GM13976 (cell line): ENCODE measurements at regions not wholly inside any gene's neighbourhood (a gene's known extent, or its start where the extent isn't known, plus 50 kb on each side); places are given as distances from the start of the nearest gene placed in this dataset.

Experiments used
- DNase-seq: peaks from one replicate; pipeline ENCODE4 v3.0.0; 2012; ENCODE audit warnings: low spot score
- in situ Hi-C: fragments of 300-500 bp; cut with MboI; formaldehyde crosslinking; loops from one replicate; pipeline ENCODE4 v1.12.0; 2022; ENCODE audit warnings: low sequenced_read_pairs, mixed read lengths, inconsistent platforms; ENCODE audit not compliant: unreplicated experiment
- TF ChIP-seq, protein P1 (sequence below): IDR thresholded peaks from 2 replicates; pipeline ENCODE4 v1.5.1; 2012; ENCODE audit warnings: borderline replicate concordance, mild to moderate bottlenecking; ENCODE audit not compliant: insufficient read depth; ENCODE audit errors: extremely low read depth, missing control alignments, control extremely low read depth

DNA sequence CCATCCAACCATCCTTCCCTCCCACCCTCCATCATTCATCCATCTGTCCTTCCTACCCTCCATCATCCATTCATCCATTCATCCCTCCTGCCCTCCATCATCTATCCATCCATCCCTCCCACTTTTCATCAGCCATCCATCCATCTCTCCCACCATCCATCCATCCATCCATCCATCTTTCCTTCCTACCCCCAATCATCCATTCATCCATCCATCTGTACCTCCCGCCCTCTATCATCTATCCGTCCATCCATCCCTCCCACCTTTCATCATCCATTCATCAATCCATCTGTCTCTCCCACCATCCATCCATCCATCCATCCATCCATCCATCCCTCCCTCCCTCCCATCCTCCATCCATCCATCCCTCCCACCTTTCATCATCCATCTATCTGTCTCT is 968.8 kb downstream of the BRD1 start:
- TF ChIP-seq, protein P1, sequence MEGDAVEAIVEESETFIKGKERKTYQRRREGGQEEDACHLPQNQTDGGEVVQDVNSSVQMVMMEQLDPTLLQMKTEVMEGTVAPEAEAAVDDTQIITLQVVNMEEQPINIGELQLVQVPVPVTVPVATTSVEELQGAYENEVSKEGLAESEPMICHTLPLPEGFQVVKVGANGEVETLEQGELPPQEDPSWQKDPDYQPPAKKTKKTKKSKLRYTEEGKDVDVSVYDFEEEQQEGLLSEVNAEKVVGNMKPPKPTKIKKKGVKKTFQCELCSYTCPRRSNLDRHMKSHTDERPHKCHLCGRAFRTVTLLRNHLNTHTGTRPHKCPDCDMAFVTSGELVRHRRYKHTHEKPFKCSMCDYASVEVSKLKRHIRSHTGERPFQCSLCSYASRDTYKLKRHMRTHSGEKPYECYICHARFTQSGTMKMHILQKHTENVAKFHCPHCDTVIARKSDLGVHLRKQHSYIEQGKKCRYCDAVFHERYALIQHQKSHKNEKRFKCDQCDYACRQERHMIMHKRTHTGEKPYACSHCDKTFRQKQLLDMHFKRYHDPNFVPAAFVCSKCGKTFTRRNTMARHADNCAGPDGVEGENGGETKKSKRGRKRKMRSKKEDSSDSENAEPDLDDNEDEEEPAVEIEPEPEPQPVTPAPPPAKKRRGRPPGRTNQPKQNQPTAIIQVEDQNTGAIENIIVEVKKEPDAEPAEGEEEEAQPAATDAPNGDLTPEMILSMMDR: no peak
- DNase-seq: no peak
- in situ Hi-C loops: no loop called here

DNA sequence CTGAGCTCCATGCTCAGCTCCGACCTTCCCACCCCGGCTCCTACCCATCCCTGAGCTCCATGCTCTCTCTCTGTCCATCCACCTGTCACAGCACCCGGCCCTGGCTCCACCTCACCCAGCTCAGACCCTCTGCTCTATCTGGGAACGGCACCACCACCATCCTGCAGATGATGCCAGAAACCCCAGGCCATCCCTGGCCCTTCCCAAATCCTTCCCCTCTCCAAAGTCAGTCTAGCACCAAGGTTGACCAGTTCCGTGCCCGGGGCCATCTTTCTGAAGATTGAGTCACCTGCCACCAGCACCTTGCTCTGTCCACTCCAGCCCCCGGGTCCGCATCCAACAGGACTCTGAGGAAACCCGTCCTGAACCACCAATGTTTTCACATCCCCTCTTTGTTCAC is 969.6 kb downstream of the BRD1 start:
- in situ Hi-C loops: no loop called here
- TF ChIP-seq, protein P1: no peak
- no peak for DNase-seq

DNA sequence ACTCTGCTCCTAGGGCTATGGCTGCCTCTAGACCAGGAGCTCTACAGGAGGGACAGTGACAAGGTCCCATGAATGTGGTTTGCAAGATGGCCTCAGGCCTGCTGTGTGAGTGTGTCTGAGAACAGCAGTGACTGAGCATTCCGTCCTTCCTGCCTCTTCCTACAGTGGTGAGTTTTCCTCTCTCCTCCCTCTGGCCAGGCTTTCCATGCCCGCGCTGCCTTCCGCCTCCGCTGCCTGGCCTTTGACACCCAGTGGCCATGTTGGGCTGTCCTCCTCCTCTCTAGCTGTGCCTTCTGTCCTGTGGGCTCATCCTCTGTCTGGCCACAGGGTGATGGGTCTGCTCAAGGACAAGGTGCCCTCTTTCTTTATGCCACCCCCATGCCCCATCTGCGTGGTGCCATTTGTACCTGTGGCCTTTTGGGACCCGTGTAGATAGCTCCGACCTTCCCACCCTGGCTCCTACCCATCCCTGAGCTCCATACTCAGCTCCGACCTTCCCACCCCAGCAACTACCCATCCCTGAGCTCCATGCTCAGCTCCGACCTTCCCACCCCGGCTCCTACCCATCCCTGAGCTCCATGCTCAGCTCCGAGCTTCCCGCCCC is 970.4 kb downstream of the BRD1 start:
- no peak for DNase-seq
- in situ Hi-C loops: no loop called here
- TF ChIP-seq, protein P1: no peak

DNA sequence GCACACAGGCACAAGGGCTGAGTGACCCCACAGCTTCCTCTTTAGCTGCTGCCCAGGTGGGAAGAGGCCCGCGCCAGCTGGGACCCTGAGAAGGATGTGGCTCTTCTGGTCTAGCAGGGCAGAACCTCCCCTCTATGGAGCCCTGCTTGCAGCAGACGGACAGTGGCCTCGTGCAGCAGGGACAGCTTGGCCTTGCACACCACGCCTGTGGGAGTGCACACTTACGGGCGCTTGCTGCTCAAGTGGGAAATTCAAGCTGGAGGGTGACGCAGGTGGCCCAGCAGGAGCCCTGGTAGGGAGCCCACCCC is 971.4 kb downstream of the BRD1 start:
- no peak for DNase-seq
- TF ChIP-seq, protein P1: no peak
- in situ Hi-C loops: no loop called here

DNA sequence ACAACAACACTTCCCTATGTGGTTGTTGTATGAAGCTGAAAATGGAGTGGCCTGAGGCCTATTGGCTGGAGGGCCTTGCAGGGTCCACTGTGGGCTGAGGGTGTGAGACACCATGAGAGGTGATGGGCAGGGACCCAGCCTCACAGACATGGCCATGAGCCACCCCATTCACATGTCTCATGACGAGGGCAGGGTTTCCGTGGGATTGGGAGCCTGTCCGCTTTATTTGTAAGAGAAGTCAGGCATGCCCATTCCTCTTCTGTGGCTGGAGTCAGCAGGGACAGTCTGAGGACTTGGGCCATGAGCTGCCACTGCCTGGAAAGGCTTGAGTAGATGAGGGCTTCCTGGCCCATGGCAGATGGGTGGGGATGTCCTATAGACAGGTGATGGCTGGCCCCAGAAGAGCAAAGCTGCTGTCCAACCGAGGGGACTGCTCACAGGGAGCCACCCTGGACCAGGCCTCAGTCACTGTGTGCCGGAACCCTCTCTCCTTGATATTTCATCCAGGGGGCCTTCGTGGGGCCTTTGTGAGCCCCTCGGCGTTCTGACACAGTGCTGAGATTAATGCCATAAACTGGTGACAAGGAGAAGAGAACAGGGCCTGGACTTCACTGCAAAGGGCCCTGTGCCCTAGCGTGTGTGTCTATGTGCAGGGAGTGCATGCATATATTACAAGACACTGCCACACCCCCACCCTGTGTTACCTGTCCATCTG is 971.9 kb downstream of the BRD1 start:
- in situ Hi-C loops: no loop called here
- no peak for DNase-seq
- TF ChIP-seq, protein P1: no peak

DNA sequence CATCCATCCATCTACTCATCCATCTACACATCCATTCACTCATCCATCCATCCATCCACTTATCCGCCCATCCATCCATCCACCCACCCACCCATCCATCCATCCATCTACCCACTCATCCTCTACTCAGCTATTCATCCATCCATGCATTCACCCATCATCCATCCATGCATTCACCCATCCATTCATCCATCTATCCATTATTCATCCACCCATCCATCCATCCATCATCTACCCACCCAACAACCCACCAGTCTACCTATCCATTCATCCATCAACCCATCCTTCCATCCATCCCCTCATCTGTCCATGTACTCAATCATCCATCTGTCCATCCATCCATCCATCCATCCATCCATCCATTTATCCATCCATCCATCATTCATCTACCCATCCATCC is 972.7 kb downstream of the BRD1 start:
- no peak for DNase-seq
- TF ChIP-seq, protein P1: no peak
- in situ Hi-C loops: no loop called here
